ENCODE measurements at regions not wholly inside any gene's neighbourhood (a gene's known extent, or its start where the extent isn't known, plus 50 kb on each side); places are given as distances from the start of the nearest gene placed in this dataset.
"Not testable (repeated sequence)": the region's sequence is repeated elsewhere in the genome, so short reads cannot be mapped to it uniquely, and the experiment has no call there.

DNA sequence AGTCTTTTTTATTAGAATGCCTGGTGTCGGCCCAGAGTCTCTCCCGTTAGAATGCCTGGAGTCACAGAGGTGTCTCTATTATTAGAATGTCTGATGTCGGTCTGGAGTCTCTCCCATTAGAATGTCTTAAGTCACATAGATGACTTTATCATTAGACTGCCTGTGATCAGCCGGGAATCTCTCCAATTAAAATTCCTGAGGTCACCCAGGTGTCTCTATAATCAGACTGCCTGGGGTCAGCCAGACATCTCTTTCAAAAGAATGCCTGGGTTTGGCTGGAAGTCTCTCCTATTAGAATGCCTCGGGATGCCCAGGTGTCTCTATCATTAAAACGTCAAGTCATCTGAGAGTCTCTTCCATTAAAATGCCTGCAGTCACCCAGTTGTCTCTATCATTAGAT is 1493.9 kb downstream of the UQCRFS1 start:
- Mint-ChIP-seq H3K4me3 (no peak overlapping the region), H3K36me3 (ENCODE audit: low read depth) (peaks cover 3% of the 10 kb centered on the region), H3K4me1 (no peaks in the 10 kb centered on the region), H3K27me3 (ENCODE audit: low read depth, poor library complexity) (no peaks in the 10 kb centered on the region), H3K9me3 (peaks cover 94% of the 10 kb centered on the region), H3K27ac (no peak overlapping the region)
- TF ChIP-seq, protein P1, sequence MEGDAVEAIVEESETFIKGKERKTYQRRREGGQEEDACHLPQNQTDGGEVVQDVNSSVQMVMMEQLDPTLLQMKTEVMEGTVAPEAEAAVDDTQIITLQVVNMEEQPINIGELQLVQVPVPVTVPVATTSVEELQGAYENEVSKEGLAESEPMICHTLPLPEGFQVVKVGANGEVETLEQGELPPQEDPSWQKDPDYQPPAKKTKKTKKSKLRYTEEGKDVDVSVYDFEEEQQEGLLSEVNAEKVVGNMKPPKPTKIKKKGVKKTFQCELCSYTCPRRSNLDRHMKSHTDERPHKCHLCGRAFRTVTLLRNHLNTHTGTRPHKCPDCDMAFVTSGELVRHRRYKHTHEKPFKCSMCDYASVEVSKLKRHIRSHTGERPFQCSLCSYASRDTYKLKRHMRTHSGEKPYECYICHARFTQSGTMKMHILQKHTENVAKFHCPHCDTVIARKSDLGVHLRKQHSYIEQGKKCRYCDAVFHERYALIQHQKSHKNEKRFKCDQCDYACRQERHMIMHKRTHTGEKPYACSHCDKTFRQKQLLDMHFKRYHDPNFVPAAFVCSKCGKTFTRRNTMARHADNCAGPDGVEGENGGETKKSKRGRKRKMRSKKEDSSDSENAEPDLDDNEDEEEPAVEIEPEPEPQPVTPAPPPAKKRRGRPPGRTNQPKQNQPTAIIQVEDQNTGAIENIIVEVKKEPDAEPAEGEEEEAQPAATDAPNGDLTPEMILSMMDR (IDR thresholded peaks at IDR 0.05): no peak
- DNase-seq: no peak

DNA sequence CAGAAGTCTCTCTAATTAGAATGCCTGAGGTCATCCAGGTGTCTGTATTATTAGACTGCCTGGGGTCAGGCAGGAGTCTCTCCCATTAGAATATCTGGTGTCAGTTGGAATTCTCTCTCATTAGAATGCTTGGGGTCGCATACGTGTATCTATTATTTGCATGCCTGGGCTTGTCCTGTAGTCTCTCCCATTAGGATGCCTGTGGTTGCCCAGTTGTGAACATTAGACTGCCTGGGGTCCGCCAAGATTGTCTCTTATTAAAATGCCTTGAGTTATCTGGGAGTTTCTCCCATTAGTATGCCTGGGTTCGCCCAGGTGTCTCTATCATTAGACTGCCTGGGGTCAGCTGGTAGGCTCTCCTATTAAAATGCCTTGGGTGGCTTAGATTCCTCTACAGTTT is 1494.7 kb downstream of the UQCRFS1 start:
- Mint-ChIP-seq H3K27me3 (ENCODE audit: low read depth, poor library complexity) (no peaks in the 10 kb centered on the region), H3K9me3 (peaks cover 94% of the 10 kb centered on the region), H3K36me3 (ENCODE audit: low read depth) (peaks cover 1% of the 10 kb centered on the region), H3K4me1 (no peaks in the 10 kb centered on the region), H3K27ac (no peak overlapping the region), H3K4me3 (no peak overlapping the region)
- DNase-seq: no peak
- TF ChIP-seq, protein P1 (IDR thresholded peaks at IDR 0.05): no peak

DNA sequence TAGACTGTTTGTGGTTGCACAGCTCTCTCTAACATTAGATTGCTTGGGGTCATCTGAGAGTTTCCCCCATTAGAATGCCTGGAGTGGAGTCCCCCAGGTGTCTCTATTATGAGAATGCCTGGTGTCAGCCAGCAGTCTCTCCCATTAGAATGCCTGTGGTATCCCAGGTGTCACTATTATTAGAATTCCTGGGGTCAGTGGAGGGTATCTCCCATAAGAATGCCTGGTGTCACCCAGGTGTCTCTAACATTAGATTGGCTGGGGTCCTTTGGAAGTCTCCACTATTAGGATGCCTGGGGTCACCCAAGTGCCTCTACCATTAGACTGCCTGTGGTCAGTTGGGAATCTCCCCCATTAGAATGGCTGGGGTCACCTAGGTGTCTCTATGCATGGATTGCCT is 1495.1 kb downstream of the UQCRFS1 start:
- Mint-ChIP-seq H3K27ac (no peak overlapping the region), H3K4me3 (no peak overlapping the region), H3K27me3 (ENCODE audit: low read depth, poor library complexity) (no peaks in the 10 kb centered on the region), H3K4me1 (no peaks in the 10 kb centered on the region), H3K9me3 (peaks cover 94% of the 10 kb centered on the region), H3K36me3 (ENCODE audit: low read depth) (no peaks in the 10 kb centered on the region)
- TF ChIP-seq, protein P1 (IDR thresholded peaks at IDR 0.05): no peak
- DNase-seq: no peak

DNA sequence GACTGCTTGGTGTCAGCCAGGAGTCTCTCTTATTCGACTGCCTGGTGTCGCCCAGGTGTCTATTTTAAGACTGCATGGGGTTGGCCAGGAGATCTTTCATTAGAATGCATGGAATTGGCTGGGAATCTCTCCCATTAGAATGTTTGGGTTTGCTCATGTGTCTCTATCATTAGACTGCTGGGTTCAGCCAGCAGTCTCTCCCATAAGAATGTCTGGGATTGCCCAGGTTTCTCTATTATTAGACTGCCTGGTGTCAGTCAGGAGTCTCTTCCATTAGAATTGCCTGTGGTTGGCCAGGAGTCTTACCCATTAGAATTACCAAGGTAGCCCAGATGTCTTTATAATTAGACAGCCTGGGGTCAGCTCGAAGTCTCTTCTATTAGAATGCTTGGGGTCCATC is 1496.0 kb downstream of the UQCRFS1 start:
- Mint-ChIP-seq H3K36me3 (ENCODE audit: low read depth) (no peaks in the 10 kb centered on the region), H3K27me3 (ENCODE audit: low read depth, poor library complexity) (no peaks in the 10 kb centered on the region), H3K9me3 (peaks cover 98% of the 10 kb centered on the region), H3K27ac (no peak overlapping the region), H3K4me1 (no peaks in the 10 kb centered on the region), H3K4me3 (no peak overlapping the region)
- DNase-seq: no peak
- TF ChIP-seq, protein P1 (IDR thresholded peaks at IDR 0.05): no peak

DNA sequence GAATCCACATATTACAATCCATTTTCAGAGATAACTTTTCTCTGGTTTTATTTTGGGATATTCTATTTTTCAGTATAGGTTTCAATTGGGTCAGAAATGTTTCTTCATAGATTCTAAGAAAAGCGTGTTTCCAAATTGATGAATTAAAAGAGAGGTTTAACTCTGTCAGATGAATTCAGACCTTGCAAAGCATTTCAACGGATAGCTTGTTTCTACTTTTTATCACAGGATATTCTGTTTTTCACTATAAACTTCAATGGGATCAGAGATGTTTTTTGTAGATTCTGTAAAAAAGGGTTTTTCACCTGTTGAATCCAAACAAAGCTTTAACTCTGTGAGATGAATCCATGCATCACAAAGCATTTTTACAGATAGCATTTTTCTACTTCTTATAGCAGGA is 1498.1 kb downstream of the UQCRFS1 start:
- TF ChIP-seq, protein P1 (IDR thresholded peaks at IDR 0.05): no peak
- DNase-seq: no peak
- H3K4me3 Mint-ChIP-seq: no peak overlapping the region
- no peaks in the 10 kb centered on the region for H3K4me1 Mint-ChIP-seq
- no peak overlapping the region for H3K27ac Mint-ChIP-seq
- H3K27me3 Mint-ChIP-seq (ENCODE audit: low read depth, poor library complexity): no peaks in the 10 kb centered on the region
- no peaks in the 10 kb centered on the region for H3K36me3 Mint-ChIP-seq (ENCODE audit: low read depth)
- peaks cover 96% of the 10 kb centered on the region for H3K9me3 Mint-ChIP-seq

DNA sequence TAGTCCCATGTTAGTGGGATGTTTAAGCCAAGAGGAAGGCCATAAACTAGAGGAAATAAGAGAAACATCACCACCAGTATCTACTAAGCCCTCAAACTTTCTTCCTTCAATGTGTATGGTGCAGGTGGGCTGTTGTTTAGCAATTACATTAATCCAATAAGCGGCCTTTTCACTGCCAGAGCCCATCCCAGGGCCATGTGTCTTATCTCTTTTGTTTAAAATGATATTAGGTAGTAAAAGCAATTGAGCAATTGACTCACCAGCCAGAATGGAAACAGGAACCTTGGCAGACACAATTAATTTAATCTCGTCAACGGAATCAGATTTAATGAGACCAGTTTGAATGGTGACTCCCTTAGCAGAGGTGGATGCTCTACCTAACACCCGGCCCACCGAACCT is 1503.5 kb downstream of the UQCRFS1 start:
- H3K9me3 Mint-ChIP-seq: peaks cover 96% of the 10 kb centered on the region
- TF ChIP-seq, protein P1 (IDR thresholded peaks at IDR 0.05): no peak
- H3K4me1 Mint-ChIP-seq: no peaks in the 10 kb centered on the region
- H3K4me3 Mint-ChIP-seq: no peak overlapping the region
- no peak for DNase-seq
- no peak overlapping the region for H3K27ac Mint-ChIP-seq
- no peaks in the 10 kb centered on the region for H3K36me3 Mint-ChIP-seq (ENCODE audit: low read depth)
- no peaks in the 10 kb centered on the region for H3K27me3 Mint-ChIP-seq (ENCODE audit: low read depth, poor library complexity)

DNA sequence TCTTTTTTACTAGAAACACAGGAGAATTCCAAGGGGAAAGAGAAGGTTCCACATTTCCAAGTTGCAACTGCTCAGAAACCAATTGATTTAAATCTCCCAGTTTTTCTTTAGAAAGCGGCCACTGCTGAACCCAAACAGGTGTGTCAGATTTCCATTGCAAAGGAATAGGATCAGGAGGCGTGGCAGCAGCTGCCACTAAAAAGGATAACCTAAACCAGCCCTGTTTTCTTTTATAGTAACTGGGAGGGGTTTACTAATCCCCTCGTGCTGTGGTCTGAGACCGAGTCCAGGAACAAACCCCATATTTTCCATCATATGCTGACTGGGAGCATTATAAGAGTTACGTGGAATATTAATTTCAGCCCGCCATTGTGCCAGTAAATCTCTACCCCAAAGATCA is 1504.0 kb downstream of the UQCRFS1 start:
- DNase-seq; H3K27me3 Mint-ChIP-seq (ENCODE audit: low read depth, poor library complexity); H3K4me3 Mint-ChIP-seq; H3K27ac Mint-ChIP-seq; H3K36me3 Mint-ChIP-seq (ENCODE audit: low read depth); H3K4me1 Mint-ChIP-seq: not testable (repeated sequence)
- H3K9me3 Mint-ChIP-seq: peaks cover 99% of the 10 kb centered on the region

DNA sequence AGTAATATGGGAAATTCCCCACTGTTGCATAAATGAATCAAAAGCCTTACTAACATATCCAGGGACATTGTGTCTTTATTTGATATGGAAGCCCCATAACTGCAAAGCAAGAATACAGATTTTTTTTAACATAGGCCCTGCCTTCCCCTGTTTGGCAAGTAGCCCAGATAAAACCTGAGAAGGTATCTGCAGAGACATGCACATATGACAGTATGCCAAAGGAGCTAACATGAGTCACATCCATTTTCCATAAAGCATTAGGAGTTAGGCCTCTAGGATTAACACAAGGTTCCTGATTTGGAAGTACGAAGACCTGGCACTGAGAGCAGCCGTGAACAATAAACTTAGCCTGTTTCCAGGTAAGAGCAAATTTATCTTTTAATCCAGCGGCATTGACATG is 1505.9 kb downstream of the UQCRFS1 start:
- peaks cover 97% of the 10 kb centered on the region for H3K9me3 Mint-ChIP-seq
- H3K36me3 Mint-ChIP-seq (ENCODE audit: low read depth); H3K4me3 Mint-ChIP-seq; DNase-seq; H3K4me1 Mint-ChIP-seq; H3K27ac Mint-ChIP-seq; H3K27me3 Mint-ChIP-seq (ENCODE audit: low read depth, poor library complexity): not testable (repeated sequence)
